Hypothalamus (tissue), 51 donors: ENCODE measurements at regions not wholly inside any gene's neighbourhood (a gene's known extent, or its start where the extent isn't known, plus 50 kb on each side); places are given as distances from the start of the nearest gene placed in this dataset.

Experiments
- DNase-seq, 51 donors: peaks; one replicate each; lab custom pipeline; 2025; lab: John Stamatoyannopoulos, UW

DNA sequence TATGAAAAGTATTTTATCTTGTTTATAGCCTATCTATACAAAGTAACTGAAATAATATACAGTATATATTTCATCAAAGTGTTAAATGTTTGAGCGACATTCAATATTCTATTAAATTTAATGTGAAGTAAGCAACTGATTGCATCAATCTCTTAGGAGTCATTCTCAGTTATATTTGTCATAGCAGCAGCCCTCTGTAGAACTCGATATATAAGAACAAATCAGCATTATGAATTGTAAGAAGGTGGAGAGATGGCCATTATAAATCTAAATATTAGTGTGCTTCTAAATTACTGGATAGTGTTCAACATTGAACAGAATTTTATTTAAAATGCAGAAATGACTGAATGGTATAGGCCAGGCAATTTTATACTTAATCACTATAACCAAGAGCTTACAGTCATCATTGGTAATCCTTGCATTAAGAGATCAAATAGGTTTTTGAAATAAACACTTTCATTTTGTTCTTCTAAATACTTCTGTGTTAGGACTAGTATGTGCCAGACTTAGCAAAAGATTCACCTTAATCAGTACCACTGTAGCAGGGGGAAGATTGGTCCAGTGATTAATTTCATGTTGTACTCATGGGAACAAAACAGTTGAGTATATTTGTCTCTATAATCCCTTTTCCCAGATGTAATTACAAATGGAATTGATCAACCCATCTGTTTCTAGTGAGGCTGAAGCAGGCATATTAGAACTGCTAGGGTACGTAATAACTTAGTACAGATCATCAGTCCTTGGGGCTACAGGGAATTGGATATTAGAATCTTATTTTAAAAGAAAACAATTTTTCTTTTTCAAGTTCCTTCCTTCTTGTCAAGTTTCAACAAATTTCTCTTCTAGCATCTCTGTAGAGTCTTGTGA, 108.3 kb upstream of the TYRP1 start:
- DNase-seq: no peak

DNA sequence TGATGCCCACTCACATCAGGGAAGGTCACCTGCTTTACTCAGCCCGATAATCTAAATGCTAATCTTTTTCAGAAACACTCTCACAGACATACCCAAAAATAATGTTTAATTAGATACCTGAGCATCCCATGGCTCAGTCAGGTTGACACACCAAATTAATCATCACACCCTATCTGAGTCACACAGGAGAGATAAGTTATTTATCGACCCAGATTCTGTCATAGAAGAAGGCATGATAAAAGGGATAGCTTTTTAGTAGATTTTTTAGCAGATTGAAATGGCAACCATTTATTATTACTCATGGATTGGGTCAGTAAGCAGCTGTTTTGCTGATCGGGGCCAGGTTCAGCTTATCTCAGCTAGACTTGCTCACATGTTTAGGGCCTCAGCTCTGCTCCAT, 97.8 kb upstream of the TYRP1 start:
- DNase-seq: no peak

DNA sequence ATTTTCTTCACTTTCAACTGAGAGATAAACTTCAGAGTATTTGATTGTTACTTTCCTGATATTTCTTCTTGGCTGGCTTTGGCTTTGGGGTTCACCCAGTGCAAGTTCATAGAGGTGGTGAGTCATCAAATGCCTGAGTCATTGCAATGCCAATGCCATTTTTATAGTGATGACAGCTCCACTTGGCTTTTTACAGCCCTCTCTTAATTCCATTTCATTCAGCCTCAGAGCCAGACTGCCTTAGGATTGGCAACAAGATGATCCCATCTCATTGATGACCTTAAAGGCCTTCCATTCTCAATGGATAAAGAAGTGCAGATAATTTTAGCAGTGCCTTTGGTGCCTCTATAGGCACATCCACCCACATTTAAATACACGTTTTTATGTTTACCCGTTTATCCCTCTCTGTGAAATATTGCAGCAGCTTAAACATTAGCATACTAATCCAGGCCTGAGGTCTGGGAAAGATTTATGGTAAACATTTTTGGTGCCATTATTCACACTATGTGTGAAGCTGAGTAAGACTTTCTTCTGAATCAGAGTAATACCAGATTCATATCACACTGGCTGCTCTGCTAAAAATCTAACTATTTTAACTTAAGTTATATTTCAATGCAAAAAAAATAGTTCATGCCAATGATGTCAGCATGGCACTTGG, 88.9 kb upstream of the TYRP1 start:
- no peak for DNase-seq

DNA sequence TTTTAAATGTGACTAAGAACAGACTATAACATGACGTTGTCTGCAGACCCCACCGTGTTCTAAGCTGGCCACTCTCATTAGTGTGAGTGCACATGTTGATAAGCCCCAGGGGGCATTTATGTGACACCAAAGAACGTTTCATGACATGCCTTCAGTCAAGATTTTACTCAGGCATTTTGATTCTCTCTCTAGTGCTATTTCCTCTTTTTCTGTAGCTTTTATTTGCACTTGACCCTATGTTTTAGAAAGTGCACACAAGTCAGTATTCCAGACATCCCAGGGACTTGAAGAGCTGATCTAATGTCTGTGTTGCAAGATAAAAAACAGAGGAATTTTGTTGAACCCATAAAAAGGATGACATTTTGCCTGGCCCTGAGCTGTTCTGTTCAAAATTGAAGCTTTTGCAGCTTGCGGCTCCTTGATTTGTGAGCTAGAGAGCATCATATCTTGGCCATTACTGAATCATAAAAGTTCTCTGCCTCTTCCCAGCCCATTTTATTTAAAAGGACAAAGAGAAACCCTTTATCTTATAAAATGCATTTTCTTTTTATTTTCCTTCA, 80.9 kb upstream of the TYRP1 start:
- no peak for DNase-seq

DNA sequence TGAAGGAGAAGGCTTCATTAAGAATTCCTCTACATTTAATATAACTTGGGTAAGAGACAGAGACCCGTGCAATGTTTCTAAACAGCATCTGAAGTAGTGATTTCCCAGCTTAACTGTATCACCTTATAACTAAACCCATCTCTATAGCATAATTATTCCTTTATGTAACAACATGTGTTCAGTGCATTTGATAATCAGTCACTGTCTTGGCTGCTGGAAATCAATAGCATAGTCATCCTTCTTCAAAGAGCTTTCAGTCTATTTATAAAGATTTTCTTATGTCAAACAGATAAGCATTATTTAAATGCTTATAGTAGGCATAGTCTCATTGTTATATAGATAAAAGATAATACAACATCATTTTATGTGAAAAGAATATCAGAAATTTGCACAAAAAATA, 80.1 kb upstream of the TYRP1 start:
- DNase-seq: no peak

DNA sequence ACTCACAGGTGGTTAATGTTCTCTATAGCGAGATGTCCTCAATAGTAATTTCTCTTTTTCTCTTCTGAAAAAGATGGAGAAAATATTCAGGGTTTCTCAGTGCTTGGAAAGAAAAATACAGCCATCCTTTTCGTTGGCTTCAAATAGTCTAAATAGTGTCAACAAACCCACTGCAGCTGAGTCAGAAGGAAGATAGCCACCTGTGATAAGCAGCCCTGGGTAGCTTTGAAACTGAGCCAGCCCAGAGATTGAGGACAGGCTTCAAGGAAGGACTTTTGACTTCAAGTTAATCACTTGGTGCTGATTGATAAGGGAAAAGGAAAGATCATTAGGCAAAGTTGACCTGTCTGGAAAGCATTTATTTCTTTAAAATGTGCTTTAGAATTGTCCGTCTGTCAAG, 78.7 kb upstream of the TYRP1 start:
- DNase-seq: no peak

DNA sequence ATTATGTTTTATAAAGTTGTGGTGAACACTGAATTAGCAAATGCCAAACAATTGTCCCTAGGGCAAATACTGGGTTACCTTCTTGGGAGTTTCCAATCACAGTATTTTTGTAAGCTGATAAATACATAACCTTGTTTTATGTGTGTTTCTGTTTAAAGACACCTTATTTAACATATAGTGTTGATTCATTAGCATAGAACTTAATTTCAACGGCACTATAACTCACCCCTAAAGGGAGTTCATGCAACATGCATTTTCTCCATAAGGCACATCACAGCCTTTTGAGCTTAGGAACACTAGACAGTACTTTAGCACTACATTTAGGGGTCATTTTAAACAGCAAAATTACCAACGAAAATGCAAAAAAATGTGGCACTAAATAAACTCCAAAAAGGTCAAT, 74.2 kb upstream of the TYRP1 start:
- no peak for DNase-seq

DNA sequence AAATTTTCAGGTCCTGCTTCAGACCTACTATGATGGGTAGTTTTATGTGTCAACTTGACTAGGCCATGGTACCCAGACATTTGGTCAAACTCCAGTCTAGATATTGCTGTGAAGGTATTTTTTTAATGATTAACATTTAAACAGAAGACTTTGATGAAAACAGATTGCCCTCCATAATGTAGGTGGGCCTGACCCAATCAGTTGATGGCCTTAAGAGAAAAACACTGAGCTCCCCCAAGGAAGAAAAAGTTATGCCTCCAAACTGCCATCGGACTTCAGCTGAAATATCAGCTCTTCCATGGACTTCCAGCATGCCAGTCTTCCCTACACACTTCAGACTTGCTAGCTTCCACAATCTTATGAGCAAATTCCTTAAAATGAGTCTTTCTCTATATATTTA, 67.3 kb upstream of the TYRP1 start:
- DNase-seq: no peak

DNA sequence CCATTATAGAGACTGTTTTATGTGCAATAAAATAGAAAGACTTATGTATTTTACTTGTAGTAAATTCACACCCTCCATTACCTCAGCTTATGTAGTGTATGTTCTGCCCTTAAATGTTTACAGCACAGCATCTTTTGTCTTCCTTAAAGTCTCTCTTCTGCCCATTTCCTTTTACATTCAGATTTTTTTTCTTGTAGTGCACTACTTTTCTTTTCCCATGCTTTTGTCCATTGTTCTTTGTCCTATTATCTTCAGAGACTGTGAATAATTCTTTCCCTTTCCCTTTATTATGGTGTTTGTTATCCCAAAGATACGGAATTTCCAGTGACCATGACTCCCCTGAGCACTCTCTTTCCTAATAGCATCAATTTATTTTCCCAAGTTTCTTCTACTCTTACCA, 66.1 kb upstream of the TYRP1 start:
- no peak for DNase-seq

DNA sequence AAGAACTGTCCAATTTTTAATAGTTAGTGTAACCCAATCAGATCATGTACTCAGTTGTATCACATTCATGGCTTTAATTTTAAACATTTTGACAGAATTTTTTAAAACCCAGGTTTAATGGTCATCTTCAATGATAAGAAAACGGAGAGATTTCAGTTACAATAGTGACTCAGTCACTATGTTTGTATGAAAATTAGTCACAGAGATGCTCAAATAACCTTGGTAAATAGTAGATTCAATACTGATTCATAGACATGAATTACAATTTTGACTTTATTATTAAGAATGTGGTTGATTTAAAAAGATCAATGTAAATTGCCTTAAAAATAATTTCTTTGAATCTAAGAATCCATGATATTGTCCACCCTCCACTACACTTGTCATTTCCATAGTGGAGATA, 64.6 kb upstream of the TYRP1 start:
- no peak for DNase-seq

DNA sequence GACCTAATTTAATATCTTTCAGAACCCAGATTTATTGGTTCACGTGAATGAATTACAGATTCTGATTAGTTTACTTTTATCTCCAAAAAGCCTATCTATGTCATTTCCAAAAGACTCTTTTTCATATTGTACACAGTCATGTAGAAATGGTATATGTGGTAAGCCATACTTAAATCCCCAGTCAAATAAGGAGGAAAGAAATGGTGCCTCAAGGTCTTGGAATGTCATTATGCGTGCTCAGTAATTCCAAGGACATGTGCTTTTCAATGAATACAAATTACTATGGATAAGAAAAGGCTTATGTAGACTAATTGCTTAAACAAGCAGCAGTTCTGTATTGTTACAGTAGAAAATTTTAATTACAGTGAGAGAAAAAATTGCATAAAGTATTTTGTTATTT, 64.1 kb upstream of the TYRP1 start:
- no peak for DNase-seq

DNA sequence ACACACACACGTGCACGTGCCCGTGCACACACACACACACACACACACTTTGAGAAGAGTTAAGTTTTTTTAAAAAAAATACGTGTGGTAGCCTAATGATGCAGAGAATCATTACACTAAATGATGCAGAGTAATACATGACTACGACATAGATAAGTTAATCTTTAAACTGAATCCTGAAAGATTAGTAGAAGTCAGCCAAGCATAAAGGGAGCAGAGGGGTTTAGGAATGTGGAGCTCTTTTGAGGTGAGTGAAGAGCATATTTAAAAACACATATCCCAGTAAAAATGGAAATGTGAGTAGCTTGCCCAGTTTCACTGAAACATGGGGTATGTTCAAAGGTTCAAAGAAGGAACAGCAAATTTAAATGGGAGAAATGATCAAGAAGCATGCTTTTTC, 61.3 kb upstream of the TYRP1 start:
- DNase-seq: no peak

DNA sequence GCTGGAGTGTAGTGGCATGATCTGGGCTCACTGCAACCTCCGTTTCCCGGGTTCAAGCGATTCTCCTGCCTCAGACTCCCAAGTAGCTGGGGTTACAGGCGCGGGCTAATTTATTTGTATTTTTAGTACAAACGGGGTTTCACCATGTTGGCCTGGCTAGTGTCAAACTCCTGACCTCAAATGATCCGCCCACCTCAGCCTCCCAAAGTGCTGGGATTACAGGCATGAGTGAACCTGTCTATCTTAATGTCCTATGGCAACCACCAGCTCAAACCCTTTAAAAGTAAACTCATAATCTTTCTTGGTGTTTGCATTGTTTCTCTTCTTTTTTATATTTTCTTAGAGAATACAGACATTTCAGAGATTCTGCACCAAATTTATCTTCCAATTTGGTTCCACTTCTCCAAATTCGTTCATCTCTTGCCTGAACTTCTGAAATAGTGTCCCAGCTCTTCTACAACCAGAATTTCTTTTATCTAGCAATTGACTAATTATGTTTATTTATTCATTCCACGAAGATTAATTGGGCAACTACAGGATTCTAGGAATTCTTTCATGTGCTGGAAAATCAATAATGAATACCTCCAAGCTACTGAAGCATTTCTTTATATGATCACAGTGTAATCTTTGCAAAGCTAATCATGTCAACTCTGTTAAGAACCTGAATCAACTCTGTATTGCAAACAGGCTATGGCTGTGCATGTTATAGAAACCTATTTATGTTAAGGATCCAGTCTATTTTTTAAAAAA, 60.0 kb upstream of the TYRP1 start:
- DNase-seq: no peak

DNA sequence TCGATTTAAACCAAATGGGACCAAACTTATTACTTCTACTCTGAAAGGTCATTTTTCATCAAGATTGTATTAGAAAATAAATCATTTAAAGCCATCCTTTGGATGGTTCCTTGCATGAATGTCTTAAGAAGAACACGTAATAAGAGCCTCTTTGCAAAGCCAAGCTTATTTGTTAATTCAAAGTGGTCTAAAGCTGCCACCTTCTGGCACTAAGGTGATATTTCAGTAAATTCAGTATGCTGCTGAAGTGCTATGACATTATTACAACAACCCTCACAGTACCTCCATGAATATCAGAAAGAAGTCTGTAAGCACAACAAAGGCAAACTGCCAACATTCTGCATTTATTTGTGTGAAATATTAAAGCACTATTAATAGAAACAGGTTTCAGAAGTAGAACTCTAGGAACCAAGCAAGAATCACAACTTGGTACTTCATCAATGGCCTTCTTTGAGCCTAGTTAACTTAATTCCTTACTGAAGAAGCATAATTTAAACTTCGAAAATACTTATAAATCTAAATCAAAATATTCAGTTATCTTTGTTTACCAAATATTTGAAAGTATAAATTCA, 53.1 kb upstream of the TYRP1 start:
- peak in 1 of 51 donors; percentile 2 for DNase-seq

DNA sequence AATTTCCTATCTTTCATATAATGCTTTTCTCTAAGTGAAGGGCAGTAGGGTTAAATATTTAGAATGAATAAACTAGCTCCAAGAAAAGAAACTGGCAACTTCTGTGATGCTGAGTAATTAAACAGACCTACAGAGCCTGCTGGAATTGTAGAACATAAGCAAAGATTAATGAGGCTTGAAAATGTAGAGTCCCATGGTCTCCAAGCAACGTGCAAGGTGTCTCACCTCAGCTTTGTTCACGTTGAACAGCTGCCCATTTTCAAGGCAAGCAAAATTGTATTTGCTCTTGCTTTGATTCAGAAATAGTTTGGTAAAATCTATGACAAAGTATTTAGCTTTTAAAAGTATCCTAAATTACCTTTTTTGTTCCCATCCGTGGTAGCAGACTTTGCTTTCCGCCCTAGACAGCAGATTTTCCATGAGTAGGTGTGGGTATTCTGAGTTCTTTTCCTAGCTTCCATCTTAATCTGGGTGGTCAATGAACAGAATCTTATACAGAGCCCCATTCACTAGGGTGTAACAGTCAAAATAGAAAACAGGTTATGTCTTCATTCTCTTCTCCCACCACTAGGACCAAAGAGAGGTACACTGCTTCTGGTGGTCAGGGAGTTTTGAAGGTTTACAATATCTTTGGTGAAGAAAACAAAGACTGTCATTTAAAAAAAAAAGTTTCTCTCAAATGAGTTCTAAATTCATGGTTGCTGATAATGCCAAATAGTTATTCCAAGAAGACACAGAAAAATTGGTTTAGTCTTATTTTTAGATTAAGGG, 52.1 kb upstream of the TYRP1 start:
- no peak for DNase-seq
